Progenitor cell of endocrine pancreas (in vitro differentiated cells): ENCODE measurements at regions not wholly inside any gene's neighbourhood (a gene's known extent, or its start where the extent isn't known, plus 50 kb on each side); places are given as distances from the start of the nearest gene placed in this dataset.
A peak's percentile ranks its signal among the peaks of the same experiment; 100 is the strongest.

Source experiments
- DNase-seq: peaks from one replicate; pipeline ENCODE4 v3.0.0; 2021; ENCODE audit warnings: low spot score; ENCODE audit not compliant: unreplicated experiment
- H3K27ac Mint-ChIP-seq: 2 replicates; pipeline ENCODE4 v1.8.0; 2021; ENCODE audit warnings: mild to moderate bottlenecking, moderate library complexity, mixed read lengths
- H3K27me3 Mint-ChIP-seq: 2 replicates; pipeline ENCODE4 v1.8.0; 2021; ENCODE audit warnings: mixed read lengths
- H3K36me3 Mint-ChIP-seq: 2 replicates; pipeline ENCODE4 v1.8.0; 2022; ENCODE audit warnings: mixed read lengths; ENCODE audit not compliant: insufficient read depth
- H3K4me1 Mint-ChIP-seq: 2 replicates; pipeline ENCODE4 v1.8.0; 2021; ENCODE audit warnings: low read depth, mixed read lengths
- H3K4me3 Mint-ChIP-seq: 2 replicates; pipeline ENCODE4 v1.8.0; 2021; ENCODE audit warnings: low read depth, mild to moderate bottlenecking, moderate library complexity, mixed read lengths
- H3K9me3 Mint-ChIP-seq: 2 replicates; pipeline ENCODE4 v1.8.0; 2021; ENCODE audit warnings: low read depth, mixed read lengths
- TF ChIP-seq, protein P1 (sequence below): fragments of 200-600 bp; sonication (generic); IDR thresholded peaks from one replicate; pipeline ENCODE4 v1.5.0; 2021; ENCODE audit warnings: antibody characterized with exemption, mild to moderate bottlenecking; ENCODE audit not compliant: unreplicated experiment

DNA sequence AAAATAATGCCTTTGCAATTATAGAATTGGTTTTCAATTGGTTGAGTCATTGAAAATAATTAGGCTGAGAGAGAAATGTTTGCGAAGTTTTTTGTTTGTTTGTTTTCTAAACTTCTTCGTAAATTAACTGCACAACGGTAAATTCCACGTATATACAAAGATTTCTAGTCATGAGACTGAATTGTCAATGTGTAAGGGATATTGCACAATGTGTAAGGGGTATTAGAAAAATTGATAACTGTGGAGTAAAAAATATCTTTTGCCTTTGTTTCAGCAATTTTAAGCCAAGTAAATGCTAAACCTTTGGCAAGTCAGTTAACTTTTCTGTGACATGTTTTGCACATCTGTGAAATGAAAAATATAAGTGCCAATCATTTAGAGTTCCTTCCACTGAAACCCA, 606.0 kb downstream of the TMEM182 start:
- Mint-ChIP-seq H3K27me3 (no peaks in the 10 kb centered on the region), H3K36me3 (no peaks in the 10 kb centered on the region), H3K4me3 (no peak overlapping the region), H3K4me1 (peaks cover 13% of the 10 kb centered on the region), H3K27ac (no peak overlapping the region), H3K9me3 (no peaks in the 10 kb centered on the region)
- TF ChIP-seq, protein P1, sequence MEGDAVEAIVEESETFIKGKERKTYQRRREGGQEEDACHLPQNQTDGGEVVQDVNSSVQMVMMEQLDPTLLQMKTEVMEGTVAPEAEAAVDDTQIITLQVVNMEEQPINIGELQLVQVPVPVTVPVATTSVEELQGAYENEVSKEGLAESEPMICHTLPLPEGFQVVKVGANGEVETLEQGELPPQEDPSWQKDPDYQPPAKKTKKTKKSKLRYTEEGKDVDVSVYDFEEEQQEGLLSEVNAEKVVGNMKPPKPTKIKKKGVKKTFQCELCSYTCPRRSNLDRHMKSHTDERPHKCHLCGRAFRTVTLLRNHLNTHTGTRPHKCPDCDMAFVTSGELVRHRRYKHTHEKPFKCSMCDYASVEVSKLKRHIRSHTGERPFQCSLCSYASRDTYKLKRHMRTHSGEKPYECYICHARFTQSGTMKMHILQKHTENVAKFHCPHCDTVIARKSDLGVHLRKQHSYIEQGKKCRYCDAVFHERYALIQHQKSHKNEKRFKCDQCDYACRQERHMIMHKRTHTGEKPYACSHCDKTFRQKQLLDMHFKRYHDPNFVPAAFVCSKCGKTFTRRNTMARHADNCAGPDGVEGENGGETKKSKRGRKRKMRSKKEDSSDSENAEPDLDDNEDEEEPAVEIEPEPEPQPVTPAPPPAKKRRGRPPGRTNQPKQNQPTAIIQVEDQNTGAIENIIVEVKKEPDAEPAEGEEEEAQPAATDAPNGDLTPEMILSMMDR = no peak
- DNase-seq = no peak

DNA sequence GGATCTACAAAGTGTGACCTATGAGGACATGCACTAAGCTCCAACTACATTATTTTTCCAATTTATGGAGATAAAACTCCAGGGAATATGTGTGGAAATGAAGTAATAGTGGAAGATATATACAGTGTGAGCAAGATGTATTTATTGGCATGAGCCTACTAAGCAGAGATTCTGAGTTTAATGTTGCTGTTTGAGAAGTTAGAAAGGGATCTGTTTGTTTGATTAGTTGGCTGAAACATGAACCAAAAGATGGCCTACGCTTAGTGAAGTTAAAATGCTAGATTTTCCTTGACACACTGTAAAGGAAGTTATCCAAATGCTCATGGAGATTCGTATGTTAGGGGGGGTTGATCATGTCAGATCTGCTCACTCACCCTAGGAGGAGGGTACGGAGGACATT, 621.7 kb downstream of the TMEM182 start:
- peaks cover 8% of the 10 kb centered on the region for H3K9me3 Mint-ChIP-seq
- no peak for DNase-seq
- TF ChIP-seq, protein P1 = no peak
- no peaks in the 10 kb centered on the region for H3K36me3 Mint-ChIP-seq
- H3K27ac Mint-ChIP-seq = no peak overlapping the region
- H3K4me3 Mint-ChIP-seq = no peak overlapping the region
- H3K27me3 Mint-ChIP-seq = no peaks in the 10 kb centered on the region
- H3K4me1 Mint-ChIP-seq = no peaks in the 10 kb centered on the region

DNA sequence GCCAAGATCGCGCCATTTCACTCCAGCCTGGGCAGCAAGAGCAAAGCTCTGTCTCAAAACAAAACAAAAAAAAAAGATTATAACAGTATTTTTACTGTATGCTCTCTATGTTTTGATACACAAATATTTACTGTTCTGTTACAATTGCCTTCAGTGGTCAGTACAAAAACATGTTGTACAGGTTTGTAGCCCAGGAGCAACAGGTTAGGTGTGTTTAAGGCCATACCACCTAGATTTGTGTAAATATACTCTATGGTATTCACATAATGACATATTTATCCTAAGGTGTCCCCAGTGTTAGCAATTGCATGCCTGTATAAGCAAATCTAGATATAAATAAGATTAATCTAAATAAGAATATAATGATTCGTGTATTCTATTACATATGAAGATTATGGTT, 625.0 kb downstream of the TMEM182 start:
- no peak for DNase-seq
- no peaks in the 10 kb centered on the region for H3K36me3 Mint-ChIP-seq
- H3K4me1 Mint-ChIP-seq = no peaks in the 10 kb centered on the region
- no peak overlapping the region for H3K4me3 Mint-ChIP-seq
- H3K9me3 Mint-ChIP-seq = peaks cover 2% of the 10 kb centered on the region
- no peaks in the 10 kb centered on the region for H3K27me3 Mint-ChIP-seq
- no peak overlapping the region for H3K27ac Mint-ChIP-seq
- TF ChIP-seq, protein P1 = no peak

DNA sequence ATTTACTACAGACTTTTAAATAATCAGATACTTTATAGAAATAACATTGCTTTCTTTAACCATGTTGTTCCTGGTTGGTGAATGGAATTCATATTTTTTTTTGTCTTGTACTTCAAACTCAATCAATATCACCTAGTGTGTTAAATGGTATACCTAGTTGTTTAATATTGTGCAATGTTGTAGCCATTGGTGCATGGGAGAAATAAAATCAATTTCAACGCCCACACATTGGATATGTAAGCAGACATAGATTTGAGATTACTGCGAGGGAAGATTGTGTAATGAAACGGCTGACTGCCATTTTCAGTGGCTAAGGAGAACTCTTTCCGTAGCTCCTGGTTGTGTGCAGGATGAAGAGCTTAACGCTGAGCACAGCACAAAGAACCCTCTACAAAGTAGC, 626.1 kb downstream of the TMEM182 start:
- no peak for DNase-seq
- H3K4me3 Mint-ChIP-seq = no peak overlapping the region
- no peaks in the 10 kb centered on the region for H3K27me3 Mint-ChIP-seq
- no peak overlapping the region for H3K27ac Mint-ChIP-seq
- no peaks in the 10 kb centered on the region for H3K9me3 Mint-ChIP-seq
- TF ChIP-seq, protein P1 = no peak
- H3K36me3 Mint-ChIP-seq = no peaks in the 10 kb centered on the region
- H3K4me1 Mint-ChIP-seq = no peaks in the 10 kb centered on the region

DNA sequence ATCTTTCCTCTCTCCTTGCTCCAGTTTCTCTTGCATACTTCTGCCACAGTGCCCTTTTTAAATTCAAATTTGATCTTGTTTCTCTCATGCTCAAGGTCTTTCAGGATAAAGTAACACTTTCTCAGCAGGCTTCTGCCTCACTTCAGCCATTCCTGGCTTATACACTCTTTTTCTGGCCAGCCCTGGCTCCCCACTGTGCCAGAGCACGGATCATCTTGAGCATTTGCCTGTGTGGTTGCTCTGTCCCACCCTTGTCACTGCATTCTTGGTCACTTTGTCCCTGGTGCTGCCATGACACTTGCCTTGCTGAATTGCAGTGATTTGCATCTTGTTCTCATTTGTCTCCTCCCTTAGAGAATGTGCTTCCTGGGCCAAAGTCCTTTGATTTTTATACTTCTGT, 634.3 kb downstream of the TMEM182 start:
- Mint-ChIP-seq H3K36me3 (no peaks in the 10 kb centered on the region), H3K9me3 (no peaks in the 10 kb centered on the region), H3K4me1 (peaks cover 4% of the 10 kb centered on the region), H3K4me3 (no peak overlapping the region), H3K27me3 (no peaks in the 10 kb centered on the region), H3K27ac (no peak overlapping the region)
- no peak for DNase-seq
- TF ChIP-seq, protein P1 = no peak

DNA sequence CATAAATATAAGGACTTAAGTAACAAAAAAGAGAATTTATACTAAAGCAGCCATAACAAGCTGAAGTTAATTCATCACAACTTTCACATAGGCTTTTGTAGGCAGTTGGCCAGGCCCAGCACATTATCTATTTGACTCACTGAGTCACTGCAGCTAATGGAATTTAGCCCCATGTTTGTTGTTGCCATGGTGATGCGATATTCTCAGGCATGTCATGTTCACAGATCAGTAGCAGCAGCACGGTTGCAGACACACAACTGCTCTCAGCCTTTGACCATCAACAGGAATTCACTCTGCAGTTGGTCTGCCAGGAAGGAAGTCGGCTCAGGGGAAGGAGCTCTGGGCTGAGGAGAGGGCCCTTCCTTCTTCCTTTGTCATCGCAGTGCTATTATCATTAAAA, 639.8 kb downstream of the TMEM182 start:
- H3K36me3 Mint-ChIP-seq = no peaks in the 10 kb centered on the region
- peaks cover 15% of the 10 kb centered on the region for H3K4me1 Mint-ChIP-seq
- TF ChIP-seq, protein P1 = no peak
- no peak overlapping the region for H3K4me3 Mint-ChIP-seq
- no peaks in the 10 kb centered on the region for H3K9me3 Mint-ChIP-seq
- H3K27ac Mint-ChIP-seq = peak overlapping the region; percentile 45
- H3K27me3 Mint-ChIP-seq = no peaks in the 10 kb centered on the region
- DNase-seq = peak; percentile 12
